22Rv1 (cell line): ENCODE measurements at regions not wholly inside any gene's neighbourhood (a gene's known extent, or its start where the extent isn't known, plus 50 kb on each side); places are given as distances from the start of the nearest gene placed in this dataset.
A peak's percentile ranks its signal among the peaks of the same experiment; 100 is the strongest.
"Not testable (repeated sequence)": the region's sequence is repeated elsewhere in the genome, so short reads cannot be mapped to it uniquely, and the experiment has no call there.

ENCODE experiments used
- H3K27ac ChIP-seq: fragments of 450-650 bp; 2 replicates; pipeline ENCODE4 v1.5.1; 2017
- CTCF ChIP-seq: fragments of 450-650 bp; IDR thresholded peaks from 2 replicates; pipeline ENCODE4 v1.5.1; 2017; ENCODE audit warnings: mild to moderate bottlenecking
- ZFX ChIP-seq: fragments of 450-650 bp; IDR thresholded peaks from 2 replicates; pipeline ENCODE4 v1.6.1; 2017; ENCODE audit warnings: antibody characterized with exemption, borderline replicate concordance

- H3K27ac ChIP-seq = no peak overlapping the region
- TF ChIP-seq ZFX = no peak
These were observed 200.3 kb downstream of the DPY19L2 start for GRCh38 chr12:63467951-63468350.

- TF ChIP-seq CTCF = no peak
- TF ChIP-seq ZFX = no peak
- peak overlapping the region; percentile 94 for H3K27ac ChIP-seq
These were observed 210.4 kb downstream of the DPY19L2 start for GRCh38 chr12:63457857-63458256.

- peak overlapping the region; percentile 94 for H3K27ac ChIP-seq
- peak; percentile 28; the same call in 1 of the 2 replicates for TF ChIP-seq CTCF
- no peak for TF ChIP-seq ZFX
These were observed 210.9 kb downstream of the DPY19L2 start for GRCh38 chr12:63457428-63457827.

- TF ChIP-seq CTCF = no peak
- no peak overlapping the region for H3K27ac ChIP-seq
These were observed 217.5 kb downstream of the DPY19L2 start for GRCh38 chr12:63450816-63451215.

GRCh38 chr12:63450334-63450733 is 218.0 kb downstream of the DPY19L2 start:
- TF ChIP-seq CTCF = no peak
- TF ChIP-seq ZFX = no peak
- no peak overlapping the region for H3K27ac ChIP-seq

GRCh38 chr12:63445224-63445880 is 222.9 kb downstream of the DPY19L2 start:
- TF ChIP-seq CTCF (no peak), ZFX (no peak)
- peak overlapping the region; percentile 25 for H3K27ac ChIP-seq

GRCh38 chr12:63440048-63440447 is 228.2 kb downstream of the DPY19L2 start:
- TF ChIP-seq ZFX (no peak), CTCF (no peak)
- H3K27ac ChIP-seq = peak overlapping the region; percentile 98

GRCh38 chr12:63434384-63434783 is 233.9 kb downstream of the DPY19L2 start:
- H3K27ac ChIP-seq = not testable (repeated sequence)

- not testable (repeated sequence) for H3K27ac ChIP-seq
These were observed 240.3 kb downstream of the DPY19L2 start for GRCh38 chr12:63427969-63428368.

GRCh38 chr12:63427029-63427428 is 241.3 kb downstream of the DPY19L2 start:
- H3K27ac ChIP-seq = not testable (repeated sequence)
